ENCODE measurements at regions not wholly inside any gene's neighbourhood (a gene's known extent, or its start where the extent isn't known, plus 50 kb on each side); places are given as distances from the start of the nearest gene placed in this dataset.

DNA sequence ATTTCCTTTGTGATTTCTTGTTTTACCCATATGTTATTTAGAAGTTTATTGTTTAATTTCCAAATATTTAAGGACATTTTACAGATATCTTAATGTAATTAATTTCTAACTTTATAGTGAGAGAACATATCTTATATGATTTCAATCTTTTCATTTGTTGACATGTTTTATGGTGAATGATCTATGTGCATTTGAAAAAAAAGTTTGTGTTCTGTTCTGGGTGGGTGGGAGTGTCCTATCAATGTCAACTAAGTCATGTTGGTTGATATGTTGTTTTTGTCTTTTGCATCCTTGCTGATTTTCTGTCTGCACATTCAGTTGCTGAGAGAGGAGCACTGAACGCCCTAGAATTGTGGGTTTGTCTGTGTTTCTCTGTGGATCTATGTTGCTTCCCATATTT, 50.3 kb upstream of the CBFA2T3 start:
- intact Hi-C loops (cut with micrococcal nuclease) = loop anchor here (10.0 kb wide), 1 partner anchor 158 kb away; no protein-coding TSS in a partner anchor

DNA sequence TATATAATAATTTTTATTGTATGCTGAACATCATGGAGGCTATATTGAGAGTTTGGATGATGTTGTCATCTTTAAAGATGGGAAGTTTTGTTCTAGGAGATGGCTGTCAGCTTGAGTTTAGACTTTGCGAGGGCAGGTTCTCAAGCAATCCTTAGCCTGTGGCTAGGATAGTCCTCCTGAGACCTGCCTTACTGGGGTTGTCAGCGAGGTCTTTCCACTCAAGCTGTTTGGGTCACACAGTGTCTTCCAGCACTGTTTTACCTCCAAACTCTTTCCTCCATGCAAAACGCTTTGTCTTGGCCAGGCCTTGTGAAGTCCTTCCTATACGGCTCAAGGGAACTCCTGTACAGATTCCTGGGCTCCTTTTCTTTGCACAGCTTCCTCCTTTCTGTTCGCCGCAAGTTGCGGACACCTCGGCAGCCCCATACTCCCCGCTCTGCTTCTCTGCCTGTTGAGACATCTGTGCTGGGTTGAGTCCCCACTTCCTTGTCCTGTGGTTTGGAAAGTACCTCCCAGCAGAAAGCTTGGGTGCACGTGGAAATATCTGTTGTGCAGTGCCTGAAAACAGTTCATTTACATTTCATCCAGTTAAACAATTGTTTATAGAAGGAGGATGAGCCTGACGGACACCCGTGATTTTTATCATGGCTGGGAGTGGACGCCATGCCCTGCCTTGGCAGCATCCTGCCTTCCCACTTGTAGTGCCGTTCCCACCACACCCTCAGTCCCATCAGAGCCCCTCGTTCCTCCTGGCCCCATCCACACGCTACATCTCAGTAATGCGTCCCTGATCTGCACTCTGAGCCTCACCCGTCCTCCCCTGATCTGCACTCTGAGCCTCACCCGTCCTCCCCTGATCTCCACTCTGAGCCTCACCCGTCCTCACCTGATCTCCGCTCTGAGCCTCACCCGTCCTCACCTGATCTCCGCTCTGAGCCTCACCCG, 55.0 kb upstream of the CBFA2T3 start:
- intact Hi-C loops (cut with micrococcal nuclease) = loop anchor here (1.0 kb wide), 3 partner anchors 12 to 65 kb away; no protein-coding TSS in a partner anchor

DNA sequence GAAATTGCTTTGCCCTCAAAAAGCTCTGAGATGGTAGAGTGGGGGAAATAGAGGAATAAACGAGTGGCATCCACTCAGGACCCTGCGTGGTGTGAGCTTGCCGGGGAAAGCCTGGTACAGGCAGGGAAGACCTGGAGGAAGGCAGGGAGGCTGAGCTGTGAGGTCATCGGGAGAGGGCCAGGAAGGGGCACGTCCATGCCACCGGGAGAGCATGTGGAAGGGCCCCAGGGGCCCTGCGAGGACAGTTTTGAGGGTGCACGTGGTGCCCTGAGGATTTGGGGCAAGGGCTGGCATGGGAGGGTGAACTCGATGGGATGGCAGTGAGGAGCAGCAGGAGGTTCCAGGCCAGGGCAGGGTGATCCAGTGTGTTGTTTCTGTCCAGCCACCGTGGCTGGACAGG, 56.3 kb upstream of the CBFA2T3 start:
- intact Hi-C loops (cut with micrococcal nuclease) = no loop called here

DNA sequence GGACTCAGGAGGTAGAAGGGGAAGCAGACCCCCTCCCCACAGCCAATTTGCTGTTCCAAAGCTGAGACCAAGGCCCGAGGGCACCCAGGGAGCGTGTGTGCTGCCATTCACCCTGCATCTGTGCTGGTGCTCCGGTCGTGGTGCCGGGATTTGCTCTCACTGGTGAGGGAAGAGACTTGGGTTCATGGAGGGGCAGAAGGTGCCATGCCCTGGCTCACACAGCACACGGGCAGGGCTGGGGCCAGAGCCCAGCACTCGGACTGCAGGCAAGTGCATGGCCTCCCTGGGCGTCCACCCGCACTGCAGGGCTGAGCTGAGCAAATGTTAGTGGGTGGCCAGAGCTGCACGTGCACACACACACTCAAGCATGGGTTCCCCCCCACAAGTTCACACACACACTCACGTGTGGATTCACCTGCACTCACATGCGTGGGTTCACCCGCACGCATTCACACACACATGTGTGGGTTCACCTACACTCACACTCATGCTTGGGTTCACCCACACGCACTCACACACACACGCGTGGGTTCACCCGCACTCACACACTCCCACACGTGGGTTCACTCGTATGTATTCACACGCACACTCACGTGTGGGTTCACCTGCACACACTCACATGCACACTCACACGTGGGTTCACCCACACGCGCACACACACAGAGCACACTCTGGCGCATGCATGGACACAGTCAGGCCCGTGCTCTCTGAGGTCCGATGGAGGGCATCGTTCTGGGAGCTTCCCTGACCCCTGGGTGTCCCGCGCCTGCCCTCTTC, 57.0 kb upstream of the CBFA2T3 start:
- intact Hi-C loops (cut with micrococcal nuclease) = no loop called here

DNA sequence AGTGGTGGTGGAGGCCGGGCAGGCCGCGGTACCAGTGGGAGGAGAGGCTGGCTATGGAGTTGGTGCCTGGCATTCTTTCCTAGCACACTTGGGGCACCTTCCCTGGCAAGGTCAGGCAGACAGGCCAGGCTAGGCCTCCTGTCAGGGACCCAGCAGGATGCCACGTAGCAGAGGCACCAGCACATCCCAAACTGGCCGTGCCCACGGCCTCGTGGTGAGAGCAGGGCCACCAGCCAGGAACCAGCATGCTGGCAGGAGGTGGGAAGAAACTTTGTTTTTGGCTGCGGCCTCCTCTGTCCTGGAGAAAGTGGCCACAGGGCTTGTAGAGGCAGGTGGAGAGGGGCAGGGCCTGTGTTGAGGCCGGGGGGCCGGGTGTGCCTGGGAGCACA, 57.6 kb upstream of the CBFA2T3 start:
- intact Hi-C loops (cut with micrococcal nuclease) = no loop called here

DNA sequence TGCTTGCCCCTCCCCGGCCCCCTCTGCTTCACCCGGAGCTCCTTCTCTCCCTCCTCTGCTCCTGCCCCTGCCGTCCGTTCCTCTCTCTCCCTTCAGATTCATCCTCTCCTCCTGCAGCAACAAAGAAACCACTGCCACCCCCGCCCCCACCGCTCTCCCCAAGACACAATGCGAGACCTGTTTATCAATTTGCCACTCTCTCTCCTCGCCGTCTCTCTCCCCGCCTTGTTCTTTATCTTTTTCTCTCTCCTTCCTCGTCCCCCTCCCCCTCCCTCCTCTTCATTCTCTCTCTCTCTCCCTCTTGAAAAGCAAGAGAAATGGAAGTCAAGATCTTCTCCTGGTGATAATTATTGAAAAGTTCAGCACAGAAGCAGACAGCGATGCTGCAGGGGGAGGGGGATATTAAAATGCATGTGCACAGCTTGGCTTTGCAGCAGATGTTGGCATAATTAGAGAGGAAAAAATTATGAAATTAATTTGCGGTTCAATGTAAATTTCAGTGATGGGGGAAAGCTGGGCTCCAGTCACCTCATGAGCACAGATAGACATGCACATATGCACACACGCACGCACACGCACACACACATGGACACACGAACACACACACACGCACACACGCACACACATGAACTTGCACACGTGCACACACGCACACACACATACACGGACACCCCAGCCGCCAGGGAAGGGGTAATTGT, 58.1 kb upstream of the CBFA2T3 start:
- intact Hi-C loops (cut with micrococcal nuclease) = no loop called here

DNA sequence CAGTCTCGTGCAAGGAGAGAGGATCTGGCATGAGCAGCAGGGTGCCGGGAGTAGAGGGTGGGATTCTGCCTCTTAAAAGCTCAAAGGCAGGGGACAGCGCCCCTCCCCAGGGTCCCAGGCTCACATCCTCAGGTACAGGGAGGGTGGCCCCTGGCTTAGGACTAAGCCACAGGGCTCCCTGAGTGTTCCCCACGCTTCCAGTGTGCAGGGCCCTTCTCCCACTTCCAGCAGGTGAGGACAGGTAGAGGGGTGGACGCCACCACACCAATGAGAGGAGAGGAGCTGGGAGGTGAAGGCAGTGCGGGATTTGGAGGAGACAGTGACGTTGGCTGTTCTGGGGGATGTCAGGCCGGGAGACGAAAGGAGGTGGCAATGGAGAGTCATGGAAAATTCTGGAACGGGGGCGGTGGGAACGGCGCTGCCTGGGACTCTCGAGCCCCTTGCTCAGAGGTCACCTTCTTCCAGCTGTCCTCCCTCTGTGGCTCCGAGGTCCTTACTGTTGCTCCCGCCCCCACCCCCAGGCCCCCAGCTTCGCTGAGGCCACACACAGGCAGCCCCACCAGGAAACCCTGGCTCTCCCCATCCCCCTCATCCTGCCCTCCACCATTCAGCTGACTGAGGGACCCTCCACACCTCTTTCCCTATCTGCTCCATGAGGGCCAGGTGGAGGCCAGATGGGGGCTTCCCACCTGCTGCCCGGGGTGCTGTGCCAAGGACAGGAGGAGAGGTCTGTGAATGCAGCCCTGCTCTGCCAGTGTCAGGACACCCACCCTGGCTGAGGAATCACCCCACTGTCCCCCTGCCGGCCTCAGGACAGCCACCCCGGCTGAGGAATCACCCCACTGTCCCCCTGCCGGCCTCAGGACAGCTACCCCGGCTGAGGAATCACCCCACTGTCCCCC, 57.7 kb upstream of the ACSF3 start:
- intact Hi-C loops (cut with micrococcal nuclease) = no loop called here

DNA sequence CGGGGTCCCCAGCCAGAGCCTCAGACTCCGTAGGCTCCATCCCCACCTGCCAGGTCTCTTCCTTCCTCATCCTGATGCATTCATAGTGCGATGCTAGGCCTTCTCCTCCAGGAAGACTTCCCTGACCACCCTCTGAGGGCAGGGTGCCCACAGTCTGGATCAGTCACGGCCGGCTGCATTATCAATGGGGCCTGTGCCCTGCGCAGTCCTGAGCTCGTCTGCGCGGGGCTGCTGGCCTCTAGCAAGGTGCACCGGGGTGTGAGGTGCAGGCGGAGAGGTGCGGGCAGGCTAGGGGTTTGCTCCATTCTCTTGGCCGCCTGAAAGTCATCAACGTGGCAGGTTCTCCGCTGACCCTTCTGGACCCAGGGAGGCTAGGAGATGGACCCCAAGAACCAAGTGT, 56.9 kb upstream of the ACSF3 start:
- intact Hi-C loops (cut with micrococcal nuclease) = loop anchor here (1.0 kb wide), 1 partner anchor 27 kb away; no protein-coding TSS in a partner anchor

DNA sequence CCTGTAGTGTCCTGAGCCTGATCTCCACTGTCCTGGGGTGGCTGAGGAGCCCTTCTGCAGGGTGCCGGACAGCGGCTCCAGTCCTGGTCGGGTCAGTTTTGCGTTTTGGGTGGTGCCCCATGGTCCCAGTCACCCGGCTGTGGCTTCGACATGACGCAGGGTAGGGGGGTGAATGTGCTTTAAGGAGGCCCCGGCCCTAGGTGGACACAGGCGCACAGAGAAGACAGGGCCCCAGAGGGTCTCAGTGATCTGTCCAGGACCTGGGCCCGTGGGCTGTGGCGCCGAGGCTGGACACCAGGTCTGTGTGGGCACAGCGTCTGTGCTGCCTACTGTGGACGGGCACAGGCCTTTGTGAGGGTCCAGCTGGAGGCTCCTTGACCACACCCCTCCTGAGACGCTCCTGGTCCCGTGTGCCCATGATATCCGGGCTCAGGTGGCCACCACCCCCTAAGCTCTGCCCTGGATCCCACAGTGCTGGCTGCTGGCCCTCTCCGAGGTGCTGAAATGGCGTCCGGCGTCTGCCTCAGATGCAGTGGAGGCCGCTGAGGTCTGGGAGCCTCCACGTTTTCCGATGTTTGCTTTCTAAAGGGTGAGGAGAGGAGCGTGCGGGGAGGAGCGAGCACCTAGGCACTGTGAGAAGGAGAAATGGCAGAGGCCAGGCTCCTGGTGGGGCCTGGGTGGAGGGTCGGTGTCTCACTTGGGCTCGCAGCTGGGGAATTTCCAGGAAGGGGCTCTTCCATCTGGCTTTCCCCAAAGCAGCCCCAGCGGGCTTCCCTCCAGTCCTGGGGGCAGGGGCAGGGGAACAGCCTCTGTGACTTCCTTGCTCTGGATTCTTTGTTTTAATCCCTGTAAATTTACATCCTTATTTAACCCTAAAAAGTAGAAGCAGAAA, 56.1 kb upstream of the ACSF3 start:
- intact Hi-C loops (cut with micrococcal nuclease) = loop anchor here (1.0 kb wide), 1 partner anchor 28 kb away; no protein-coding TSS in a partner anchor

DNA sequence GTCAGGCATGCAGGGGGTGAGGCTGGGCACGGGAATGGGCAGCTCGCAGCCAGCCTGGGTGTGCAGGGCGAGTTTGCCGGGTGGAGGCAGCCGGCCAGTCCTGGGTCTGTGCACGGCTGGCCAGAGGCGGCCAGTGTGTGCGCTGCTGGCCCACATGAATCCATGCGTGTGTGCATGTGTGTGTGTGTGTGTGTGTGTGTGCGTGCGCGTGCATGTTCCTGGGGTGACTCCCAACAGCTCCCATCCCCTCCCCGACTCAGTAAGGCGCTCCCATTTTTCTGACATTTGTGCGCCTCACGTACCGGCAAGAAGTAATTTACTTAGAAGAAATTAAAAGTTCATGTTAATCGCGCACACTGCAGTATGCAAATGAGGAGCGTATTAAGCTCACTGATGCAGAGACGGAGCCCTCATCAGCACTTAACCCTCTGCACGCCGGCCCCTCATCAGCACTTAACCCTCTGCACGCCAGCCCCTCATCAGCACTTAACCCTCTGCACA, 55.4 kb upstream of the ACSF3 start:
- intact Hi-C loops (cut with micrococcal nuclease) = no loop called here

DNA sequence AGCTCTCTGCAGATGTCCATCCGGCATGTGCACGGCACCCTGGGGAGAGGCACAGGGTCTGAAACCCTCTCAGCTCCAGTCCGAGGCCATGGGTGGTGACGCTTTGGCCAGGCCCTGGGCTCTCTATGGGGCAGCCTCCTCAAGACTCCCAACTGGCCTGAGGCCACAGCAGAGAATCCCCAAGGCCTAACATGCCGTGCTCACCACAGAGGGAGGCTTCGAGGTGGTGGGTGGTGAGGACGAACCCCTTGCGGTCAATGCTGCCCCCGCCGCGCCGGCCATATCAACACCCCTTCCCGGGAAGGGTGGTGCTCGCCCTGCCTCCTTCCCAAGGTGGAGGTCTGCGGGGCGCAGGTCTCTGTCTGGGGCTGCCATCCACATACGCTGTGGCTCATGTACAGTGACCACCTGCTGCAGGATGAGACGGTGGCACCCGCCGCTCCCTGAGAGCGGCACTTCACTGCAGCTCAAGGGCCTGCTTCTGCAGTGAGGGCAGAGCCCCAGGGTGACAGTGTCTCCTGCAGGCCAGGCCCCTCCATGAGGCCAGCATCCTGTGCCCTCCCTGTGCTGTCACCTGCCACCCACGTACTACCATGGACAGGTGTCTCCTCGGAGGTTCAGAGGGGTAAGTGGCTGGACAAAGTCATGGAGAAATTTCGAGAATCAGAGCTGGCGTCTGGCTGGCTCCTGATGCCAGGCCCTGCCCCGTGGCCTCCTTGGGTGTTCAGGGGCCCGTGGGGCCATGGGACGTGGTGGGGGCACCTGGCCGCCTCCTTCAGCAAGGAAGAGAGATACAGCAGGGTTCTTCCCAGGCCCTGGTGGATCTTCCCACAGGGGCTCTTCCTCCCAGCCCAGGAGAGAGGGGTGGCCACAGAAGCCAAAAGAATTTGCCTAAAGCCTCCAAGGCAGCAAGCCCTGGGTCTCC, 54.6 kb upstream of the ACSF3 start:
- intact Hi-C loops (cut with micrococcal nuclease) = no loop called here

DNA sequence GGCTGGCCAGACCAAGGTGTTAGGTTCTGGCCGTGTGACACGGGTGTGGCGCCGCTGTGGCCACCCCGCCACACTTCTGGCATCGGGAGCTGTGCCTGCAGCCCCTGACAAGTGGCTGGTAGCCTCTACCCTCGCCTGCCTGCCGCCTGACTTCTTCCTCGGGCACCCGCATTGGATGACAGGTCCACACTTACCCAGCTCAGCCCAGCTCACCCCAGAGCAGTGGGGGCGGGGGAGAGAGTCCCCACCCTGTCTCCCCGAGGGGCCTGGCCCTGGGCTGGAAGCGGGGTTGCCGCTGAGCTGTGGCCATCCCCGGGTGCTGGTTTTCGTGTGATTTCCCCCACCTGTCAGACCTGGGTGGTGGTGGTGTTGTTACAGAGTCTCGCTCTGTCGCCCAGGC, 53.9 kb upstream of the ACSF3 start:
- intact Hi-C loops (cut with micrococcal nuclease) = no loop called here

DNA sequence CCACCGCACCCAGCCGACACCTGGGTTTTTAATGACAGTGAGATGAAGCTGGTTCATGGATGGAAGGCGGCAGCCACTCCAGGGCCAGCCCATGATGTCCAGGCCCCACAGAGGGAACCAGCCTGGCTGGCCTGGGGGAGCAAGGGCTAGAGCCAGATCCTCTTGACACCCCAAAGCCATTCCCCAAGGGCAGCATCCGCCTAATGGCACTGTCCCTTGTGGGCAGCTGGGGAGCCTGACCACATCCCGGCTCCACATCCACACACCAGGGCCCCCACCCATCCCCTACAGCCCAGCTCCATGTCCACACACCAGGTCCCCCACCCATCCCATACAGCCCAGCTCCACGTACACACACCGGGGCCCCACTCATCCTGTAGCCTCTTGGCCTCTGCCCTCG, 53.3 kb upstream of the ACSF3 start:
- intact Hi-C loops (cut with micrococcal nuclease) = no loop called here

DNA sequence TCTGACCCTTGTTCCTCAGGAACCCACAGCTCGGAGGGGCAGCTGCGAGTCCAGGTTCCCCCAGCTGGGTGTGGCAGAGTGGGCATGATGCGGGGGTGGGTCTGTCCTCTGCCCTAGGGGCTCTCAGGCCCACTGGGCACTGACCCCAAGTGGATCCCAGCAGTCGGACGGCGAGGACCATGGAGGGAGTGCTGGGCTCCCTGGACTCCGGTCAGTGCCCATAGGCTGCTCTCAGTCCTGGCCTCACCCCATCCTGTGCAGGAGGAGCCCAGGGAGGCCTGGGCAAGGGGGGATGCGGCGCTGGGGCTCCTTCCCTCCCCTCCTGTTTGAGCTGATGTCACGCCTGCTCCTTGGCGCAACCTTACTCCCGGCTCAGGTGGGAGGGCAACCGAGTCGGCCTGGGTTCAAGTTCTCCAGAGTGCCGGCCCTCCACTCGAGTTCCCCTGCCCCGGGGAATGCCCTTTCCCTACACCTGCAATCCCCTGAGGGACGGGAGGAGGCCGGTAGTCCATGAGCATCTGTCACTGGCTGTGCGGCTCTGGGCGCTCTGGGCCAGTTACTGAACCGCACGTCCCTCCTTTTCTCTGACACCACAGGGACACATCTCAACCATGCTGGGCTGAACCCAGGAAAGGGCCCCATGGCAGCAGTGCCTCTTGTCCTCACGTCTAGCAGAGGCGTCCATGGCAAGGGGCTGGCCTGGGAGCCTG, 52.6 kb upstream of the ACSF3 start:
- intact Hi-C loops (cut with micrococcal nuclease) = no loop called here

DNA sequence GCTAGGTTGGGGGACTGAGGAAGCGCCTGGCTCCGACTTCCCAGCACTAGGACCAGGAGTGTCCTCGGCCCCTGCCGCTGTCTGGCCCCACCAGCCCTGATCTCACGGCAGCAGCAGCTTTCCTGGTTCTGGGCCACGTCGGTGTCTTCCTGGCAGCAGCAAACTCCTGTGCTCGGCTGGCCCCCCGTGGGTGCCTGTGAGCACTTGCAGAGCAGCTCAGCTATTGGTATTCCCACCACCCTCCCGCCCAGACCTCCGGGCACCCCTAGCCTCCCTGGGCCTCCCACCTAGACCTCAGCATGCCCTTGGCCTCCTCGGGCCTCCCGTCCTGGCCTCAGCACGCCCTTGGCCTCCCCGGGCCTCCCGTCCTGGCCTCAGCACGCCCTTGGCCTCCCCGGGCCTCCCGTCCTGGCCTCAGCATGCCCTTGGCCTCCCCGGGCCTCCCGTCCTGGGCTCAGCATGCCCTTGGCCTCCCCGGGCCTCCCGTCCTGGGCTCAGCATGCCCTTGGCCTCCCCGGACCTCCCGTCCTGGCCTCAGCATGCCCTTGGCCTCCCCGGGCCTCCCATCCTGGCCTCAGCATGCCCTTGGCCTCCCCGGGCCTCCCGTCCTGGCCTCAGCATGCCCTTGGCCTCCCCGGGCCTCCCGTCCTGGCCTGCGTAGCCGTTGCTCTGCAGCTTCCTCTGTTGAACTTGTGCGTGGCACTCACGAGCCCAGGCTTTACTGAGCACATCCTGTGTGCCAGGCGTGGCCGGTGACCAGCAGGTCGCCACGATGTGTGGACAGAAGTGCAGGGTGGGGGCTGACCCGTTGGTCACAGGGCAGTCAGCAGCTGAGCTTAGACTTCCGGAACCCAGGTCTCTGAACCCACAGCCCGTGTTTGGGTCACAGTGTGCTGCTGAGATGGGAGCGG, 51.8 kb upstream of the ACSF3 start:
- intact Hi-C loops (cut with micrococcal nuclease) = no loop called here

DNA sequence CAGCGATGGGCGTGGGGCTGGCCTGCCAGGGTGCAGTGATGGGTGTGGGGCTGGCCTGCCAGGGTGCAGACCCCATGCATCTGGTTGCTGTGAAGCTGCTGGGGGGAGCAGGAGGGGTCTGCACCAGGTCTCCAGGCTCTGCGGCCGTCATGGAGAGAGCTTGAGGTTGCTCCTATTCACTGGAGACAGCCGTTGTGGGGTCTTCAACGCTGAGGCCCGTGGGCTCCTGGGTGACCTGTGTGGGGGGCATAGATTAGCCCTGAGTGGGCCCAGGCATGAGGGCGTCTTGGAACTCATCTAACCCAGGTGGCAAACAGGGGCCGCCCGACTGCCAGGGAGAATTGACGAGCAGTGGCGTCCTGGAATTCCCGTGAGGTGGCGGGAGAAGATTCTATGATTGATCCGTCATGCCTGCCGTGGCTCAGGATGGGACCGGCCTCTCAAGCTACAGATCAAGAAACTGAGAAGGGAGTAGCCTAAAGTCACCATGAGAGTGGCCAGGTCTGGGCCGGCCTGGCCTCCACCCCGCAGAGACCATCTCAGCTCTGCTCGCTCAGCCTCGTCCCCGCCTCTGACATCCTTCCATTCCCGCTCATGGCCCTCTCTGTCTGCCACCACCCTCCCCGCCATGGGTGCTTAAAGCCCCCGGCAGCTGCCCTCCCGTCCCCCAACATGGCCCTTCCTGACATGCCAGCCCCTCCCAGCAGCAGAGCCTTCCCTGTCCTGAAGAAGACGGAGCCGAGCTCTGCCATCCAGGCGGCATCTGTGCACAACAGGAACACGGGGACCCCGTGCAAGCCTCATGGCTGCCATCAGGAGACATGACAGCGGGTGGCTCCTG, 50.7 kb upstream of the ACSF3 start:
- intact Hi-C loops (cut with micrococcal nuclease) = no loop called here

Data from T-helper 1 cell treated with Interleukin-12 subunit alpha and Interleukin-12 subunit beta and Interleukin-4 antibody, amounts not matched to agents 30 ng/mL and 1 ng/mL, for 36 hours (primary cell).